ENCODE measurements at regions not wholly inside any gene's neighbourhood (a gene's known extent, or its start where the extent isn't known, plus 50 kb on each side); places are given as distances from the start of the nearest gene placed in this dataset.

GRCh38 chr11:134613646-134614045 lies 201.6 kb upstream of the B3GAT1 start:
- TF ChIP-seq SP1 (CRISPR knock-in tag; conservative IDR thresholded peaks at IDR 0.05): no peak
- no peak for TF ChIP-seq JUN (CRISPR knock-in tag; IDR thresholded peaks at IDR 0.05)
- TF ChIP-seq, protein P1, sequence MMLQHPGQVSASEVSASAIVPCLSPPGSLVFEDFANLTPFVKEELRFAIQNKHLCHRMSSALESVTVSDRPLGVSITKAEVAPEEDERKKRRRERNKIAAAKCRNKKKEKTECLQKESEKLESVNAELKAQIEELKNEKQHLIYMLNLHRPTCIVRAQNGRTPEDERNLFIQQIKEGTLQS (CRISPR knock-in tag; conservative IDR thresholded peaks at IDR 0.05): no peak
- no peak for TF ChIP-seq CTCF (IDR thresholded peaks at IDR 0.05)
- TF ChIP-seq NFYB (CRISPR knock-in tag; conservative IDR thresholded peaks at IDR 0.05; ENCODE audit: low read depth): no peak
- no peak for TF ChIP-seq E2F5 (CRISPR knock-in tag; IDR thresholded peaks at IDR 0.05)

All from WTC11 (cell line).